Transverse colon (tissue), 4 donors: ENCODE measurements at regions not wholly inside any gene's neighbourhood (a gene's known extent, or its start where the extent isn't known, plus 50 kb on each side); places are given as distances from the start of the nearest gene placed in this dataset.

Source experiments
- EP300 ChIP-seq: sonication (generic); formaldehyde crosslinking; IDR thresholded peaks from one replicate; pipeline ENCODE4 v1.6.1; 2017; ENCODE audit warnings: antibody characterized with exemption, low read depth
- POLR2A ChIP-seq: fragments of 450-650 bp; IDR thresholded peaks from one replicate; pipeline ENCODE4 v1.6.1; 2016; ENCODE audit warnings: antibody characterized with exemption, mild to moderate bottlenecking, moderate library complexity
- POLR2AphosphoS5 ChIP-seq, 3 donors: sonication (generic); formaldehyde crosslinking; IDR thresholded peaks; one replicate each; pipeline ENCODE4 v1.6.1; 2016; ENCODE audit warnings: antibody characterized with exemption in 3 of 3
- TF ChIP-seq, protein P1 (sequence below), 5 experiments: fragments of 200-600 bp in 3 of 5; fragments of 450-650 bp in 2 of 5; sonication (generic) in 3 of 5; IDR thresholded peaks; 1 replicate in 2 of 5; 2 replicates in 3 of 5; pipeline ENCODE4 v1.5.1; 2016 to 2017; ENCODE audit warnings: antibody characterized with exemption in 5 of 5, inconsistent platforms in 3 of 5, mild to moderate bottlenecking in 2 of 5, moderate library complexity in 1 of 5

GRCh38 chr5:57778501-57779091 lies 296.0 kb upstream of the ACTBL2 start:
- TF ChIP-seq, protein P1, sequence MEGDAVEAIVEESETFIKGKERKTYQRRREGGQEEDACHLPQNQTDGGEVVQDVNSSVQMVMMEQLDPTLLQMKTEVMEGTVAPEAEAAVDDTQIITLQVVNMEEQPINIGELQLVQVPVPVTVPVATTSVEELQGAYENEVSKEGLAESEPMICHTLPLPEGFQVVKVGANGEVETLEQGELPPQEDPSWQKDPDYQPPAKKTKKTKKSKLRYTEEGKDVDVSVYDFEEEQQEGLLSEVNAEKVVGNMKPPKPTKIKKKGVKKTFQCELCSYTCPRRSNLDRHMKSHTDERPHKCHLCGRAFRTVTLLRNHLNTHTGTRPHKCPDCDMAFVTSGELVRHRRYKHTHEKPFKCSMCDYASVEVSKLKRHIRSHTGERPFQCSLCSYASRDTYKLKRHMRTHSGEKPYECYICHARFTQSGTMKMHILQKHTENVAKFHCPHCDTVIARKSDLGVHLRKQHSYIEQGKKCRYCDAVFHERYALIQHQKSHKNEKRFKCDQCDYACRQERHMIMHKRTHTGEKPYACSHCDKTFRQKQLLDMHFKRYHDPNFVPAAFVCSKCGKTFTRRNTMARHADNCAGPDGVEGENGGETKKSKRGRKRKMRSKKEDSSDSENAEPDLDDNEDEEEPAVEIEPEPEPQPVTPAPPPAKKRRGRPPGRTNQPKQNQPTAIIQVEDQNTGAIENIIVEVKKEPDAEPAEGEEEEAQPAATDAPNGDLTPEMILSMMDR (IDR thresholded peaks at IDR 0.05): no peak
- no peak for TF ChIP-seq EP300
- TF ChIP-seq POLR2AphosphoS5 (IDR thresholded peaks at IDR 0.05): no peak
- no peak for TF ChIP-seq POLR2A
